ENCODE measurements at regions not wholly inside any gene's neighbourhood (a gene's known extent, or its start where the extent isn't known, plus 50 kb on each side); places are given as distances from the start of the nearest gene placed in this dataset.

- DNase-seq = no peak
Observed at GRCh38 chr1:173424782-173425407, 52.2 kb upstream of the PRDX6 start.

GRCh38 chr1:173426057-173426456 is 51.1 kb upstream of the PRDX6 start:
- DNase-seq = no peak

- no peak for DNase-seq
Observed at GRCh38 chr1:173427146-173428054, 49.7 kb upstream of the PRDX6 start.

Measured in DMS79 (cell line).